ENCODE measurements at regions not wholly inside any gene's neighbourhood (a gene's known extent, or its start where the extent isn't known, plus 50 kb on each side); places are given as distances from the start of the nearest gene placed in this dataset.

GRCh38 chr12:83823386-83824045 lies 1089.1 kb downstream of the SLC6A15 start:
- peak; percentile 73 for TF ChIP-seq CTCF (IDR thresholded peaks at IDR 0.05; ENCODE audit: low read depth, low read length, missing control alignments)
- DNase-seq (ENCODE audit: low read depth), result peak; percentile 49
- H3K4me3 ChIP-seq (ENCODE audit: low read depth, low read length), result no peak overlapping the region

GRCh38 chr12:83821967-83822366 lies 1090.6 kb downstream of the SLC6A15 start:
- no peak overlapping the region for H3K4me3 ChIP-seq (ENCODE audit: low read depth, low read length)
- no peak for DNase-seq (ENCODE audit: low read depth)
- TF ChIP-seq CTCF (IDR thresholded peaks at IDR 0.05; ENCODE audit: low read depth, low read length, missing control alignments), result no peak

DNA sequence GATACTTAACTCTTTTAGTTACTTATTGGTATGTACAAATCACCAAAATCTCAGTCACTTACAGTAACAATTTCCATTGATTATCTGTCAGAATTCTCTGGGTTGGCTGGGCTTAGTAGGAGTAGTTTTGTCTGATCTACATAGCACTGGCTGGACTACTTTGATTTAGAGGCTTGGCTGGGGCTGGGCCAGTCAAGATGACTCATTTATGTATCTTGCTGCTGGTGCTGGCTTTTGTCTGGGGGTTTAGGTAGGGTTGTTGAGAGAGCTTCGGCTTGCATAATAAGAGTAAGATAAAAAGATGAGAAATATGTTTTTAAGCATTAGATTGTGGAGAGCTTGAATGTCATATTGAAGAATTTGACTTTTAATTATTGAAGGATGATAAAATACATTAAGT lies 1093.7 kb downstream of the SLC6A15 start:
- no peak overlapping the region for H3K4me3 ChIP-seq (ENCODE audit: low read depth, low read length)
- TF ChIP-seq CTCF (IDR thresholded peaks at IDR 0.05; ENCODE audit: low read depth, low read length, missing control alignments), result no peak
- no peak for DNase-seq (ENCODE audit: low read depth)

DNA sequence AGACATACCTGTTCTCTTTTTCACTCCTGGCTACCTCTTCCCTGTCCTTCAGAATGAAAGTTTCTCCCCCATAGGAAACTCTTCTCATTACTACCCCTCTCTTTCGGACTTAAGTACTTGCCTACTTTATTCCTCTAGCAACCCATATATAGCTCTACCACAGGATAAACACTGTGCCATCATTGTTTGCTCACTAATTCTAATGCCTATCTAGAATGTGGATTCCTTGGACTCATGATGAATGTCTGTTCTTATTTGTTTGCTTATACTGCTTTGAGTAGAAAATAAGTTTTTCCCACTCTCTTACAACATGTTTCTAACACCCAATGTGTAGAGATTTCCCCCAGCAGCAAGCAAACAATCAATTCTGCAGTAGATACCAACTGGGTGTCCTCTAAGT lies 1094.9 kb downstream of the SLC6A15 start:
- H3K4me3 ChIP-seq (ENCODE audit: low read depth, low read length), result no peak overlapping the region
- TF ChIP-seq CTCF (IDR thresholded peaks at IDR 0.05; ENCODE audit: low read depth, low read length, missing control alignments), result no peak
- DNase-seq (ENCODE audit: low read depth), result no peak

DNA sequence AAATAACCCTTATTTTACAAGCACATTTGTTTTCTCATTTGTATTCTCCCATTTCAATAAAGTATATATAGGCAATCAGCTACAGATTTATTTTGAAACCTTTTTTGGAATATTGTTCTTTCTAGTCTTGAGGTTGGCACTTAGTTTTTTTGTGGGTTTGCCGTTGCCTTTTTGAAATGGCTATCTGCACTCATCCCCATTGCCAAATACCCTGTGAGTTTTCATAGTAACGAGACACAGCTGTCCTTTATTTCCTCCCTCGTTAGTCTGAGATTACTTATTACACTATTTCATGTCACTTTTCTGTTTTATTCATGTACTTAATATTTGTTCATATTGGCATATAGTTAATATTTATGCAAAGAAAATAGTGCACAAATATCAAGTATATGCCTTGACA lies 1104.0 kb downstream of the SLC6A15 start:
- H3K4me3 ChIP-seq (ENCODE audit: low read depth, low read length), result no peak overlapping the region
- no peak for DNase-seq (ENCODE audit: low read depth)
- no peak for TF ChIP-seq CTCF (IDR thresholded peaks at IDR 0.05; ENCODE audit: low read depth, low read length, missing control alignments)

DNA sequence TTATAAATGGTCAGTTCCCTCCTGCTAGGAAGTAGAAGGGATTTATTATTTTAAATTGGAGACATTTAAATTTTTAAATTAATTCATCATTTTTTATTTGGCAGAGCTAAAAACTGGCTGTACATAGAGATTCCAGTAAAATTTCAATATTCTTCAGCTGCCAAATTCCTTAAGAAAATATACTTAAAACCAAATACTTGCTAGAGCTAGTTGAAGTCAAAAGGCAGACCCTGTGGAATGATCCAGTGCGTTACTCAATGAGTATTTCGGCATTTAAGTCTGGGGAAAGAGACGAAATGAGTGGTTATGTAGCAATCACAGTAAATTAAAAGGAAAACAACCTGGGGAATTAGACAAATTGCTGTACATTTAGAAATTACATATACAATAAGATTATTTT lies 1104.7 kb downstream of the SLC6A15 start:
- no peak for TF ChIP-seq CTCF (IDR thresholded peaks at IDR 0.05; ENCODE audit: low read depth, low read length, missing control alignments)
- no peak overlapping the region for H3K4me3 ChIP-seq (ENCODE audit: low read depth, low read length)
- no peak for DNase-seq (ENCODE audit: low read depth)

GRCh38 chr12:83805873-83806272 lies 1106.7 kb downstream of the SLC6A15 start:
- no peak for TF ChIP-seq CTCF (IDR thresholded peaks at IDR 0.05; ENCODE audit: low read depth, low read length, missing control alignments)
- DNase-seq (ENCODE audit: low read depth), result no peak
- H3K4me3 ChIP-seq (ENCODE audit: low read depth, low read length), result no peak overlapping the region
